ENCODE measurements at regions not wholly inside any gene's neighbourhood (a gene's known extent, or its start where the extent isn't known, plus 50 kb on each side); places are given as distances from the start of the nearest gene placed in this dataset.
A peak's percentile ranks its signal among the peaks of the same experiment; 100 is the strongest.

DNA sequence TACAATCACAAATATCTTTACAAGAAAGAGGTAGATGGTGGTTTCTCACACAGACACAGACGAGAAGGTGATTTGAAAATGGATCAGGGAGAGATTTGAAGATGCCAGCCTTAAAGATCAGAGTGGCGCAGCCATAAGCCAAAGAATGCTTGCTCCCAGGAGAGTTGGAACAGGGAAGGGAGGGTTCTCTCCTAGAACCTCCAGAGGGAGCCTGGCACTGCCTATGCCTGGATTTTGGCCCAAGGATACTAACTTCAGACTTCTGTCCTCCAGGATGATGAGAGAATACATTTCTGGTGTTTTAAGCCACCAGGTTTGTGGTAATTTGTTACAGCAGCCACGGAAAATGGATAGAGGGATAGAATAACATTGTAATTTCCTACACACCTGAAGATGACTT, 279.1 kb downstream of the FAM43A start:
- DNase-seq (ENCODE audit: low read depth in 2 of 2), result no peak

DNA sequence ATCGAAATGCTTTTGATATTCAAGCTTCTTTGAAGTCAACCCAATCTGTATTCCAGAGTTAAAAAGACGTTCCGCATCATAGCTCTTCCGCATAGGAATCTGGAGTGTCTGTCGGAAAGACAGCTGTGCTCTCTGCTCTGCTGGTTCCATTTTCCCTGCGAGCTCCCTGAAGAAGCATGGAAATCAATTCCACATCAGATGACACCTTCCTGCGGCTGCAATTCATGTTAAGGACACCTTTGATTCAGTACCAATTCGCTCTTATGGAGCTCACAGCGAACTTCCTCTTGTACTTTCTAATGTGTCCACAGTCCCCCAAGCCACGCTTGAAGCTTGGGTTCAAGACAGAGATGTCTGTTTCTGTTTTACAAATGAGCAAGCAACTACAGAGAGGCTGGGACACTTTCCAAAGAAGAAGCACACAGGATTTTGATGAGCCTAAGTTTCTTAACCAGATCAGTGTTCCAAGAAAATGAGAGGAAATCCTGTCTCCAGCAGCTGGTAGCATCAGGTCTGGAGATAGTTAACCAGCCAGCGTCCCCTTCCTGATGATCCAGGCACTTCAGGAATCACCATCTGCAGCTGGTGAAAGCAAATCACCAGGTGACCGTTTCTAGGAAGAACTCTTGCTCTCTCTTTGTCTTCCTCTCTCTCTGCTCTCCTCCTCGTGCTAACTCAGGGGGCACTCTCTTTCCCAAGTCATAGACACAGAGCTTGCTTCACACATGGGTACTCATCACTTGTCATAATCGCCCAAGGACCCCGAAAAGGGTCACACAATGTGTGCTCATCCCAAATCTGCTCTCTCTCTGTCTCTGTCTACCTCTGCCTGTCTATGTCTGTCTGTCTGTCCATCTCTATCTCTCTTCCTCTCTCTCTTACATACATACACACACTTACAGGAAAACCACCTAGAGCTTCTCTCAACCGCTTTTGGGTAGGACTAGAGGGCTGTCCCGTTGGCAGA, 281.8 kb downstream of the FAM43A start:
- peak in 1 of 2 donors; percentile 54 for DNase-seq (ENCODE audit: low read depth in 2 of 2)

DNA sequence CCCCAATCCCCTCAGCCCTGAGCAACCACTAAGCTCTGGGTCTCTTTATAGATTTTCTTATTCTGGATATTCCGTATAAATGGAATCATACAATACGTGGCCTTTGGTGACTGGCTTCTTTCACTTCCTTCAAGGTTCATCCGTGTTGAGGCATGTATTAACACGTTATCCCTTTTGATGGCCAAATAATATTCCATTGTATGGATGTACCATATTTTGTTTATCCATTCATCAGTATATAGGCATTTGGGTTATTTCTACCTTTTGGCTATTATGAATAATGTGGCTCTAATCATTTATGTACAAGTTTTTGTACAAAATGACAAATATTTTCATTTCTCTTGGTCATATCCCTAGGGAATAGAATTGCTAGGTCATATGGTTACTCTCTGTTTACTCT, 284.4 kb downstream of the FAM43A start:
- DNase-seq (ENCODE audit: low read depth in 2 of 2), result no peak

- no peak for DNase-seq (ENCODE audit: low read depth in 2 of 2)
Observed at GRCh38 chr3:194971009-194971408, 285.3 kb downstream of the FAM43A start.

GRCh38 chr3:194971965-194972364, 286.3 kb downstream of the FAM43A start:
- no peak for DNase-seq (ENCODE audit: low read depth in 2 of 2)

GRCh38 chr3:194972641-194973040, 287.0 kb downstream of the FAM43A start:
- no peak for DNase-seq (ENCODE audit: low read depth in 2 of 2)

GRCh38 chr3:194973366-194974000, 287.8 kb downstream of the FAM43A start:
- no peak for DNase-seq (ENCODE audit: low read depth in 2 of 2)

GRCh38 chr3:194974468-194975135, 288.9 kb downstream of the FAM43A start:
- DNase-seq (ENCODE audit: low read depth in 2 of 2), result no peak

- no peak for DNase-seq (ENCODE audit: low read depth in 2 of 2)
Observed at GRCh38 chr3:194976049-194976451, 290.4 kb downstream of the FAM43A start.

DNA sequence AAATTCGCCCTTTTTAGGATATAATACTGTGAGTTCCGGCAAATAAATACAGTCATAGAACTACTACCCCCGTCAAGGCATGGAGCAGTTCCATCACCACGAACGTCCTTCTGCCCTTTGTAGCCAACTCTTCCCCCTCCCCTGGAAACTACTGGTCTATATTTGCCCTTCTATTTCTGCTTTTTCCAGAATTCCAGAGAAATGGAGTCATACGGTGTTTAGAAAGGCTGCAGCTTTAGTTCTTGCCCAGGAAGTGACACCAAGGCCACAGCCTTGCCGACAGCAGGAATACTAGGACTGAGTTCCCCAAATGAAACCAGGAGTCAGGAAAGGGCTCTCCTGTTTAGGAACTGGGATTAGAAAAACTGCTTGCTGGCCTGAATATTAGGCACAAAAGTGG, 291.2 kb downstream of the FAM43A start:
- DNase-seq (ENCODE audit: low read depth in 2 of 2), result peak; percentile 32 to 37

DNA sequence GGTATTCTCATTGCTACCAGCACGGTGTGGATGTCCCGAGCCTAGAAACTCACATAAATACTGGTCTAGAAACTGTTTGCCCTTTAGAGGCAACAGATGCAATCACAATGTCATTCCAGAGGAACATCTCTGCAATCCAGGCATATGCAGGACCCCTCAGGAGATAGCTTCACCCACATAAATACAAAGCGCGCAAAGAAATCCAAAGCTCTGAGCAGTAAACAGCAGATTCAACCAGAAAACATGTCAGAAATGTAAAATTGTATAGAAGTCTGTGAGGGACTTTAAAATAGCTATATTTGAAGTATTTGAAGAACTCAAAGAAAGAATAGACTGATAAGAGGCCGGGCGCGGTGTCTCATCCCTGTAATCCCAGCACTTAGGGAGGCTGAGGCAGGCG, 291.7 kb downstream of the FAM43A start:
- no peak for DNase-seq (ENCODE audit: low read depth in 2 of 2)

DNA sequence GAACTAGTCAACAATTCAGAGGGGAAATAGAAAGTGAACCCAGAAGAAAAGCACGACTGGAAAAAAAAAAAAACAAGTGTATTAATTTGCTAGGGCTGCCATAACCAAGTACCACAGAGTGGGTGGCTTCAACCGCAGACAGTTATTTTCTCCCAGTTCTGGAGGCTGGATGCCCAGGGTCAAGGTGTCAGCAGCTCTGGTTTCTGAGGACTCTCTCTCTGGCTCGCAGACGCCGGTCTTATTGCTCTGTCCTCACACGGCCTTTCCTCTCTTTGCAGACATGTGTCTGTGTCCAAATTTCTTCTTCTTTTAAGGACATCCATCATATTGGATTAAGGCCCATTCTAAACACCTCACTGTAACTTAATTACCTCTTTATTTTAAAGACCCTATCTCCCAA, 291.8 kb downstream of the XXYLT1 start:
- no peak for DNase-seq (ENCODE audit: low read depth in 2 of 2)

DNA sequence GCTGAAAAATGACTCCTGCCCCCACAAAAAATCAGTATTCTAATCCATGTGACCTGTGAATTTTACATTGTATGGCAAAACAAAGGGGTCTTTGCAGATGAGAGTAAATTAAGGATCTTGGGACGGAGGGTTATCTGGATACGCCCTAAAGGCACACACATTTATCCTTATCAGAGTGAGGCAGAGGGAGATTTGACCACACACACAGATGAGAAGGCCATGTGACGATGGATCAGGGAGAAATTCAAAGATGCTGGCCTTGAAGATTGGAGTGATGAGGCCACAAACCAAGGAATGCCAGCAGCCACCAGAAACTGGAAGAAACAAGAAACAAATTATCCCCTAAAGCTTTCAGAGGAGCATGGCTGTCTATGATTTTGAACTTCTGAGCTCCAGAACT, 288.5 kb downstream of the XXYLT1 start:
- DNase-seq (ENCODE audit: low read depth in 2 of 2), result no peak

- DNase-seq (ENCODE audit: low read depth in 2 of 2), result no peak
Observed at GRCh38 chr3:194983121-194983520, 287.8 kb downstream of the XXYLT1 start.

GRCh38 chr3:194983620-194984019, 287.3 kb downstream of the XXYLT1 start:
- DNase-seq (ENCODE audit: low read depth in 2 of 2), result no peak

- DNase-seq (ENCODE audit: low read depth in 2 of 2), result no peak
Observed at GRCh38 chr3:194984066-194984465, 286.9 kb downstream of the XXYLT1 start.

DNA sequence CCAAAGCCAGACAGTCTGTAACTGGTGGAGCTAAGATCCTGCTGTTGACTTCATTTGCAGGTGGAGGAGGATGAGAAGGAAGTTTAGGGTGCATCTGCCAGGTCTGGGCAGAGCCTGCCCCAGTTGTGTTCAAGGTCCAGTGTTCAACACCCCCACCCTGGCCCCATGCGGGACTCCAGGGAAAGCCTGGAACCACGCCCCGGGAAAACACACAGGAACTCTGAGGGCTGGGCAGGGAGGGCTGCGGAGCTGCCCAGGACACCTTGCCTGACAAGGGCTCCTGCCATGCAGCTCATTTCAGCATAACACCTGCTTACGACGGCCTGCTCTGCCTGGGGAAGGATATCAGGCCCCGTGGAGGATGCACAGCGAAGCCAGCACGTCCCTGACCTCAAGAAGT, 286.3 kb downstream of the XXYLT1 start:
- DNase-seq (ENCODE audit: low read depth in 2 of 2), result no peak

- DNase-seq (ENCODE audit: low read depth in 2 of 2), result peak; percentile 23 to 31
Observed at GRCh38 chr3:194985031-194985578, 285.9 kb downstream of the XXYLT1 start.

DNA sequence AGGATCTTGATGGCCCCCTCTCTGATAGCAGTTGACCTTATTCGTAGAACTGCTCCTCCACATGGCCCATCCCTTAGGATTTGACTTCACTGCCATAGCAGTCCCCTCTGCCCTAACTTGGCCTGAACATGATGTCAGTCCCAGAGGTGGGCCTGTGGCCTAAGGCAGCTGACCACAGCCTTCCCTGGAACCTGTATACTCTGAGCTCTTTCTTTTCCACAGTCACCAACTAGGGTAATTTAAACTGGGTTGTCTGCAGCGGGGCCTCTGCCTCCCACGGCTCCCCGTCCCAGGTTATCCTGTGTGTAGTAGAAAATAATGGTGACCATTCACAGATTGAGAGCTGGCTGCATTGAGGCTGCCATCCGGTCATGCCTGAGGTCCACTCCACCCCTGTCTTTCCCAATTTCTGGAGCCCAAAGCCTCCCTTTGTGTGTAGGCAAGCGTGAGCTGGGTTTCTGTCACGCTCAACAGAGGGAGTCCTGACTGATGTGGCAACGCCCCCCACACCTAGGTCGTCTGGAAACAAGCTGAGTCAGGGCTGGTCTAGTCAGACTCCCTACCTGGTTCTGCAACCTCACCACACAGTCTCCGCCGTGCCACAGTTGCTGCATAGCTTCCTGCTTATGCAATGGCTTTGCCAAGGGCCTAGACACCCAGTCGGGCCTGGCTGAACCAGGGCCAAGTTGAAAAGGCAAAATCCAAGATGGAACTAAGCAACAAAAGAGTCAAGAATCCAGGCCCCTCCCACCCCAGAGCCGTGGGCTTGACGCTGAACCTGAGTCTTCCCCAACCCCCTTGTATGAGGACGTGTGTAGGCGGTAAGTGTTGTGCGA, 284.5 kb downstream of the XXYLT1 start:
- peak; percentile 10 to 49 for DNase-seq (ENCODE audit: low read depth in 2 of 2)

GRCh38 chr3:194987571-194988494, 283.1 kb downstream of the XXYLT1 start:
- DNase-seq (ENCODE audit: low read depth in 2 of 2), result no peak
